GM18909 (cell line): ENCODE measurements at regions not wholly inside any gene's neighbourhood (a gene's known extent, or its start where the extent isn't known, plus 50 kb on each side); places are given as distances from the start of the nearest gene placed in this dataset.

ENCODE experiments used
- ATAC-seq: cut with Tn5 transposase; IDR thresholded peaks from one replicate; pipeline ENCODE4 v1.9.1; 2021; ENCODE audit warnings: mild to moderate bottlenecking; ENCODE audit not compliant: unreplicated experiment, poor library complexity

- ATAC-seq = no peak
Measured at GRCh38 chr2:146537477-146537876, 1307.4 kb upstream of the ACVR2A start.

GRCh38 chr2:146532509-146533147 lies 1312.2 kb upstream of the ACVR2A start:
- no peak for ATAC-seq

- no peak for ATAC-seq
Measured at GRCh38 chr2:146532009-146532408, 1312.8 kb upstream of the ACVR2A start.

- ATAC-seq = no peak
Measured at GRCh38 chr2:146530886-146531285, 1313.9 kb upstream of the ACVR2A start.

- ATAC-seq = no peak
Measured at GRCh38 chr2:146527166-146527565, 1317.7 kb upstream of the ACVR2A start.

- ATAC-seq = no peak
Measured at GRCh38 chr2:146523196-146523595, 1321.6 kb upstream of the ACVR2A start.

- ATAC-seq = no peak
Measured at GRCh38 chr2:146506851-146507250, 1338.0 kb upstream of the ACVR2A start.

GRCh38 chr2:146503366-146503765 lies 1341.5 kb upstream of the ACVR2A start:
- ATAC-seq = no peak

- ATAC-seq = peak; percentile 65
Measured at GRCh38 chr2:146496248-146496647, 1348.6 kb upstream of the ACVR2A start.

- no peak for ATAC-seq
Measured at GRCh38 chr2:146489386-146489785, 1355.4 kb upstream of the ACVR2A start.

GRCh38 chr2:146481629-146482028 lies 1363.2 kb upstream of the ACVR2A start:
- no peak for ATAC-seq

GRCh38 chr2:146477383-146477782 lies 1367.4 kb upstream of the ACVR2A start:
- ATAC-seq = peak; percentile 43

GRCh38 chr2:146468578-146468977 lies 1376.3 kb upstream of the ACVR2A start:
- no peak for ATAC-seq

GRCh38 chr2:146467425-146467824 lies 1377.4 kb upstream of the ACVR2A start:
- no peak for ATAC-seq

GRCh38 chr2:146465460-146465859 lies 1379.4 kb upstream of the ACVR2A start:
- ATAC-seq = no peak

- ATAC-seq = peak; percentile 70
Measured at GRCh38 chr2:146461068-146461467, 1383.8 kb upstream of the ACVR2A start.

GRCh38 chr2:146458585-146458984 lies 1386.2 kb upstream of the ACVR2A start:
- ATAC-seq = no peak

GRCh38 chr2:146457221-146457620 lies 1387.6 kb upstream of the ACVR2A start:
- ATAC-seq = no peak

GRCh38 chr2:146455325-146455724 lies 1389.5 kb upstream of the ACVR2A start:
- ATAC-seq = no peak

- peak; percentile 61 for ATAC-seq
Measured at GRCh38 chr2:146451972-146452371, 1392.9 kb upstream of the ACVR2A start.

GRCh38 chr2:146450131-146450530 lies 1394.7 kb upstream of the ACVR2A start:
- ATAC-seq = no peak

- no peak for ATAC-seq
Measured at GRCh38 chr2:146444987-146445386, 1399.8 kb upstream of the ACVR2A start.

GRCh38 chr2:146444085-146444484 lies 1400.7 kb upstream of the ACVR2A start:
- ATAC-seq = no peak
